HepG2 (cell line): ENCODE measurements at regions not wholly inside any gene's neighbourhood (a gene's known extent, or its start where the extent isn't known, plus 50 kb on each side); places are given as distances from the start of the nearest gene placed in this dataset.

Source experiments
- ATAC-seq: fragments of 200-7000 bp; cut with Tn5 transposase; 3 replicates; pipeline ENCODE4 v1.9.1; 2020; ENCODE audit warnings: mild to moderate bottlenecking, moderate library complexity
- BruUV-seq: library from RNA; stranded (reverse); fragments of 400-500 nt; replicated peaks from 2 replicates; lab custom pipeline; 2021; lab: Mats Ljungman, UMichigan
- CTCF ChIA-PET: fragments of 300-600 bp; formaldehyde crosslinking; extraction: SDS; loops from one replicate; lab custom pipeline; 2021; ENCODE audit warnings: low total read pairs, inconsistent platforms, low intra/inter-chr PET ratio; lab: Yijun Ruan, JAX
- POLR2A ChIA-PET: fragments of 350-600 bp; sonication (Branson Sonifier 250); formaldehyde crosslinking; loops from one replicate; lab custom pipeline; 2020; ENCODE audit warnings: antibody characterized with exemption, inconsistent platforms; lab: Yijun Ruan, JAX
- DNase-seq: peaks from one replicate; pipeline ENCODE4 v3.0.0-alpha.2; 2015; ENCODE audit warnings: low spot score
- FAIRE-seq: peaks from 3 replicates; lab custom pipeline; 2011; peaks lifted over from hg19 to GRCh38; lab: Jason Lieb, UNC
- H2AFZ ChIP-seq: one replicate; pipeline ENCODE4 v1.6.1; 2011; ENCODE audit warnings: low read length, inconsistent platforms
- H3K27ac ChIP-seq: fragments of 300-600 bp; 3 replicates; pipeline ENCODE4 v1.8.0; 2011; ENCODE audit warnings: mixed run types, mild to moderate bottlenecking, mixed read lengths, low read length, inconsistent platforms; ENCODE audit not compliant: insufficient read depth; ENCODE audit errors: extremely low read length
- H3K27me3 ChIP-seq, 2 experiments: fragments of 200-600 bp in 1 of 2; 2 replicates in 1 of 2; 3 replicates in 1 of 2; pipeline versions ENCODE4 v1.6.0 to v1.8.0; 2011; ENCODE audit warnings: low read length in 2 of 2, mild to moderate bottlenecking in 2 of 2, moderate library complexity in 2 of 2, inconsistent platforms in 1 of 2; ENCODE audit not compliant: insufficient read depth in 2 of 2, control insufficient read depth in 1 of 2
- H3K36me3 ChIP-seq, 2 experiments: fragments of 200-600 bp in 1 of 2; replicated peaks in 1 of 2; 2 replicates in 1 of 2; 3 replicates in 1 of 2; pipeline versions ENCODE4 v1.5.1 to v1.8.0; 2011; ENCODE audit warnings: low read length in 2 of 2, inconsistent platforms in 1 of 2; ENCODE audit not compliant: insufficient read depth in 2 of 2, control insufficient read depth in 1 of 2
- H3K4me1 ChIP-seq: 2 replicates; pipeline ENCODE4 v1.5.1; 2012; ENCODE audit warnings: low read length, inconsistent platforms; ENCODE audit not compliant: insufficient read depth
- H3K4me2 ChIP-seq: 2 replicates; pipeline ENCODE4 v1.6.0; 2011; ENCODE audit warnings: low read depth, low read length, inconsistent platforms
- H3K4me3 ChIP-seq, 3 experiments: fragments of 200-600 bp in 1 of 3; sonication (generic), shearing (Covaris generic) in 1 of 3; replicated peaks in 1 of 3; 2 replicates each; pipeline ENCODE4 v1.5.1; 2011 to 2016; ENCODE audit warnings: low read length in 3 of 3, inconsistent platforms in 2 of 3, low read depth in 2 of 3, mild to moderate bottlenecking in 2 of 3, control low read depth in 1 of 3, mixed read lengths in 1 of 3; ENCODE audit not compliant: insufficient read depth in 1 of 3
- H3K79me2 ChIP-seq: one replicate; pipeline ENCODE4 v1.6.1; 2011; ENCODE audit warnings: low read length, inconsistent platforms; ENCODE audit not compliant: insufficient read depth
- H3K9ac ChIP-seq: 2 replicates; pipeline ENCODE4 v1.6.0; 2011; ENCODE audit warnings: mild to moderate bottlenecking, low read depth, low read length, inconsistent platforms; ENCODE audit not compliant: insufficient read depth
- H3K9me3 ChIP-seq: 2 replicates; pipeline ENCODE4 v1.5.1; 2012; ENCODE audit warnings: mild to moderate bottlenecking, low read length
- H4K20me1 ChIP-seq: 2 replicates; pipeline ENCODE4 v1.6.0; 2011; ENCODE audit warnings: inconsistent platforms, mild to moderate bottlenecking, low read length, moderate library complexity; ENCODE audit not compliant: insufficient read depth
- CEBPB ChIP-seq: IDR thresholded peaks from 2 replicates; pipeline ENCODE4 v1.6.1; 2011; ENCODE audit warnings: low read depth, low read length, improper control_type of control experiment, borderline replicate concordance
- FOXA3 ChIP-seq: IDR thresholded peaks from 2 replicates; pipeline ENCODE4 v1.6.1; 2016; ENCODE audit warnings: missing genetic modification reagents, missing compliant biosample characterization
- MIXL1 ChIP-seq: IDR thresholded peaks from 2 replicates; pipeline ENCODE4 v1.6.1; 2016
- MTA1 ChIP-seq: sonication (generic); formaldehyde crosslinking; IDR thresholded peaks from 2 replicates; pipeline ENCODE4 v1.4.0; 2020; ENCODE audit warnings: missing genetic modification reagents, mild to moderate bottlenecking, borderline replicate concordance
- PPARG ChIP-seq: conservative IDR thresholded peaks from 2 replicates; pipeline ENCODE4 v1.6.1; 2016; ENCODE audit warnings: missing biosample characterization, missing genetic modification reagents
- RARA ChIP-seq: IDR thresholded peaks from 2 replicates; pipeline ENCODE4 v1.6.1; 2016; ENCODE audit warnings: missing genetic modification reagents, missing compliant biosample characterization
- TAF15 ChIP-seq: fragments of 200-400 bp; formaldehyde crosslinking; IDR thresholded peaks from one replicate; pipeline ENCODE4 v1.6.1; 2018; ENCODE audit warnings: mild to moderate bottlenecking, low read depth, low read length; ENCODE audit not compliant: poor library complexity, severe bottlenecking
- TEAD3 ChIP-seq: optimal IDR thresholded peaks from 2 replicates; pipeline ENCODE3; 2016; ENCODE audit warnings: borderline replicate concordance
- ZBED4 ChIP-seq: sonication (generic); formaldehyde crosslinking; IDR thresholded peaks from 2 replicates; pipeline ENCODE4 v1.4.0; 2020; ENCODE audit warnings: missing genetic modification reagents, borderline replicate concordance
- ZNF552 ChIP-seq: sonication (generic); formaldehyde crosslinking; IDR thresholded peaks from 2 replicates; pipeline ENCODE4 v1.9.0; 2022; ENCODE audit warnings: missing genetic modification reagents, mild to moderate bottlenecking, borderline replicate concordance
- ZSCAN21 ChIP-seq: sonication (generic); formaldehyde crosslinking; IDR thresholded peaks from 2 replicates; pipeline ENCODE4 v1.8.0; 2022; ENCODE audit warnings: mild to moderate bottlenecking, missing genetic modification reagents, moderate library complexity, borderline replicate concordance
- WGBS: methylation state at CpG from one replicate; pipeline ENCODE4 v1.1.6; 2017; ENCODE audit warnings: low lambda C conversion rate; 5-methylcytosine and 5-hydroxymethylcytosine counted together
- in situ Hi-C: cut with HindIII; loops from 2 replicates; pipeline ENCODE4 v1.10.0; 2017; ENCODE audit warnings: low pct_unique_long_range_greater_than_20kb; ENCODE audit not compliant: extremely low pct_ligation_motif_present
- intact Hi-C: fragments of 100-400 bp; cut with micrococcal nuclease; formaldehyde crosslinking; loops from one replicate; pipeline ENCODE4 v1.10.0; 2022; ENCODE audit not compliant: unreplicated experiment
- TF ChIP-seq, protein P1 (sequence below): sonication (generic); formaldehyde crosslinking; IDR thresholded peaks from 2 replicates; pipeline ENCODE4 v1.5.0; 2020; ENCODE audit warnings: missing genetic modification reagents, mild to moderate bottlenecking, borderline replicate concordance

DNA sequence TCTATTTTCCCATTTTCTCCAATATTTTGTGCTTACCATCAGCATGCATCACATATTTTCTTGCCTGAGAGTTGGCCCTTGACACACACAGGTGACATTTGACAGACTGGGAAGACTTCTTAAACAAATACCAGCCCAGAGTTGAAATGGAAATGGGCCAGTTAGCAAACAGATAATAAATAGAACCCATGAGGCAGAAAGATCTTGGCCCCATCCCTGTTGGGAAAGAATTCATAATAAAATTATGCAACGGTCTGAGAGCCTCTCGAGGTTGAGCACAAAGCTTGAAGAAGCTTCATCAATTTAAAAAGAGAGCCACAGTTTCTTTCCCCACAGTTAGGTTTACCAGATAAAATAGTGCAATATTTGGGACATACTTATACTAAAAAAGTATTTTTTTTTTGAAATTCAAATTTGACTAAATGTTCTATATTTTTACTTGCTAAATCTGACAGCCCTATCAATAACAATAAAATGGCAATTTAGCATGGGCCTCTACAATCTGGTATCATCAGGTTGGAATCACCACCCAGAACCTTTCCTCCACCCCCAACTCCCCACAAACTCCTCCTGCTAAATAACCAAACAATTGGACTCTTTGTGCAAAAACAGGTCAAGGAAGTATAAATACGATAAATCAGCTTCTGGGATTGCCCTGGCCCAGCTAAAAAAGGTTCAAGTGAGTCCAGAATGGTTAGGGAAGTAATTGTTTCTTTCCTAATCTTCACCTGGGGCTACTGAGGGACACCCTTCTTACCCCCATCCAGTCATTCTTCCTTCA is 129.8 kb downstream of the CD164 start:
- BruUV-seq: no TSS peak
- ChIA-PET CTCF (no interaction called here), POLR2A (interaction anchor here (2.8 kb wide), 1 partner anchor 131 kb away, joined by 21 read pairs; the partner anchor contains the start of gene CD164)
- H4K20me1 ChIP-seq: no peaks in the 10 kb centered on the region
- H3K27ac ChIP-seq: no peak overlapping the region
- intact Hi-C loops (no loop called here), in situ Hi-C loops (no loop called here)
- H3K4me2 ChIP-seq: peak overlapping the region; percentile 81
- DNase-seq (peak; percentile 41), ATAC-seq (no peak), FAIRE-seq (no peak)
- no peak overlapping the region for H3K4me3 ChIP-seq
- 0 out of 5 replicates have a peak, but pooled peaks cover 0 to 1% of the 10 kb centered on the region in 2 experiments for H3K36me3 ChIP-seq
- no peaks in the 10 kb centered on the region for H3K79me2 ChIP-seq
- no peak overlapping the region for H3K9ac ChIP-seq
- no peak overlapping the region for H2AFZ ChIP-seq
- no peaks in the 10 kb centered on the region for H3K9me3 ChIP-seq
- H3K27me3 ChIP-seq: no peaks in the 10 kb centered on the region; a peak in 1 of 5 replicates
- H3K4me1 ChIP-seq: peaks cover 27% of the 10 kb centered on the region
- WGBS: 55% methylated on average over 3 of the region's 3 CpGs
- TF ChIP-seq TEAD3 (CRISPR knock-in tag) (peak; percentile 34), ZNF552 (CRISPR knock-in tag) (no peak), ZSCAN21 (CRISPR knock-in tag) (no peak), CEBPB (0 out of 2 replicates have a peak, but pooled peaks have one; percentile 2), RARA (CRISPR knock-in tag) (0 out of 2 replicates have a peak, but pooled peaks have one; percentile 17), MTA1 (no peak), PPARG (0 out of 2 replicates have a peak, but pooled peaks have one; percentile 46), MIXL1 (CRISPR knock-in tag) (0 out of 2 replicates have a peak, but pooled peaks have one; percentile 19), FOXA3 (CRISPR knock-in tag) (0 out of 2 replicates have a peak, but pooled peaks have one; percentile 5), TAF15 (no peak), ZBED4 (0 out of 2 replicates have a peak, but pooled peaks have one; percentile 41)
- TF ChIP-seq, protein P1, sequence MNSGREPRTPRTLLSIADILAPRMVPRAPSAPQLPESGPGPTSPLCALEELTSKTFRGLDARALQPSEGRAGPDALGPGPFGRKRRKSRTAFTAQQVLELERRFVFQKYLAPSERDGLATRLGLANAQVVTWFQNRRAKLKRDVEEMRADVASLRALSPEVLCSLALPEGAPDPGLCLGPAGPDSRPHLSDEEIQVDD (CRISPR knock-in tag): no peak
